ENCODE measurements at regions not wholly inside any gene's neighbourhood (a gene's known extent, or its start where the extent isn't known, plus 50 kb on each side); places are given as distances from the start of the nearest gene placed in this dataset.

DNA sequence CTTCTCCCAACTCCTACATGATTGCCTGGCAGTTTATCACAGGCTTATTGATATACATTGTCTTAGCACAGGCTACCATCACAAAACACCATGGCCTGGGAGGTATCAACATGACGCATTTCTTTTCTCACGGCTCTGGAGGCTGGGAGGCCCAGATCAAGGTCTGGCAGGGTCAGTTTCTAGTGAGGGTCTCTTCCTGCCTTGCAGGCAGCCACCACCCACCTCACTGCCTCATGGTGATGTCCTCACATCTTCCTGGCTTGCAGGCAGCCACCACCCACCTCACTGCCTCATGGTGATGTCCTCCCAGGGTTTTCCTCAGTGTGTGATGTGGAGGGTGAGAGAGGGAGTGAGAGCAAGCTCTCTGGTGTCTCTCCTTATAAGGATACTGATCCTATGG lies 599.3 kb upstream of the MKI67 start:
- no peak for DNase-seq

GRCh38 chr10:128727114-128727513 lies 600.9 kb upstream of the MKI67 start:
- no peak for DNase-seq

GRCh38 chr10:128729910-128730420 lies 603.7 kb upstream of the MKI67 start:
- no peak for DNase-seq

DNA sequence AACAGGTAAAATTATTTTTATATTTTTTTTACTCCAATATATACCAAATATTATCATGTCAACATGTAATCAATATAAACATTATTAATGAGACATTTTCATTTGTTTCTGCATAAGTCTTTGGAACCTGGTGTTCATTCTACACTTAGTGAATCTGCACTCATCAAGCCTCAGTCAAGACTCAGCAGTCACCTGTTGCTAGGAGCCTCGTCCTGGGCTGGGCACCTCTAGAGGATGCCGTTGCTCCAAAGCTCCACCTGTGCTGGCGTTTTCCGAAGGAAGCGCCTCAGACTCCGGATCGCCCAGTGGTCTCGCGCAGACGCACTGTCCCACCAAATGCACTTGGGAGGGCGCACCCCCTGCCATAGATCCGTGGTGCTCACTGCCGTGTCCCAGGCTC lies 604.7 kb upstream of the MKI67 start:
- DNase-seq = no peak

DNA sequence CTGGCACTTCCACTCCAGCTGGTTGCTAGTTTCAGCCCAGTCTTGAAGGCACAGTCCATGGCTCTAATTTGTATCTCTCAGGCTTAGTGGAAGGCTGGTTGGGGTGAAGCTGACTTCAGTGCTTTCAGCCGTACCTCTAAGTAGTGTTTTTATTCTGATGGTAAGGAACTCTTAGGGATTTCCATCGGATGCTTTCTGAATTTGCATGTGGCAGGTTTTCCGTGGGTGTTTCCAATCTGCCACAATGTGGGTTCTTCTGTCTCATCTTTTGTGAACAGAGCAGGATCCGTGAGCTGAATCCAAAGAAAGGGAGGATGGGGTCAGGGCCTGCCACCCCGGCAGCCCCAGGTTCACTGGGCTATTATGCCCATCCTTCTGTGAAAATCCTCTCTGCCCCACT lies 607.9 kb upstream of the MKI67 start:
- no peak for DNase-seq

- no peak for DNase-seq
These were observed 608.5 kb upstream of the MKI67 start for GRCh38 chr10:128734734-128735133.

DNA sequence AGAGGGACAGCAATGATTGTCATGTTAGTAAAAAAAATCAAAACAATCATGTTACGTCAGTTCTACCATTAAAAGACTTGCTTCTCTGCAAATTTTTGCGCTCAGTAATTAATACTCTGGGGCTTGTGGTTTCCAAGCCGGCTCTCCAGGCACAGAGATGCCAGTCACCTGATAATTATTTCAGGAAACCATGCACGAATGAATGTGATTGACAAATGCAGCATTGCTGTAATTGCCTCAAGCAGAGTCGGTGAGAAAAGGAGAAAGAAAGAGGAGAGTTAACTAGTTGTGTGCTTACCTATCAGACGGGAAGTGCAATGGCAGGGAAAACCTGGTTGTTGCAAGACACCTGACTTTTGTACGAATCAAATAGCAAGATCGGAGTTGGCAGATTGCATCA lies 609.8 kb upstream of the MKI67 start:
- DNase-seq = no peak

GRCh38 chr10:128738386-128738915 lies 612.2 kb upstream of the MKI67 start:
- DNase-seq = no peak

- DNase-seq = no peak
These were observed 613.7 kb upstream of the MKI67 start for GRCh38 chr10:128739930-128740329.

DNA sequence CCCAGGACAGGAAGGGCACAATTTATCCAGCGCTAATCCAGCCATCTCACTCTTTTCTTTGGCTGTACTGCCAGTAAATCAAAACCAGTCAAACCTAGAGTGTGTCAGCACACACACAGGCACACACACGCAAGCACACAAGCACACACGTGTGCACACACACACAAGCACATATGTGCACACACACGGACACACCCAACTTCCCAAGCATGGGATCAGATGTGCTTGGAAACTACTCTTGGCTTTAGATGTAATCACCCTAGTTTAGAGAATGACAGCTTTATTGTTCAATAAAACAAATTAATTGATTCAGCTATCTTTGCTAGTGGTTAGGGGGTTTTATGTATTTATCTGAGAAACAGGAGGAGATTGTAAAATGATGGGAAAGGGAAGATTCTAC lies 615.0 kb upstream of the MKI67 start:
- no peak for DNase-seq

- no peak for DNase-seq
These were observed 615.5 kb upstream of the MKI67 start for GRCh38 chr10:128741680-128742079.

DNA sequence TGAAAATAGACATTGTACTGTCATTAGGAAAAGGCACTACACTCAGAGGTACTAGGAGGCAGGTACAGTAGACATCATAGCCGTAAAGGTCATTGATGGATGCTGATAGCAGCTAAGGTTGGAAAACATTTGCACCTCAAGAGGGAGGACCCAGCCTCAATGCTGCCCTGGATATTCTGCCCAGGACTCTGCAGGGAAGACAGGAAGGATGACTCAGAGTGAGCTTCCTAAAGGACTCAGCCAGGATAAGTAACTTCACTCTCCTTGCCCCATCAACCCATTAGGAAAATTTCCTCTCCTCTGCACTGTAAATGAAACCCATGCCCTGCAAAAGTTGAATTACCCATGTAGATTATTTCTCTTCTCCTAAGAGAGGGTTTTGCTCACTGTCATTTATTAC lies 617.9 kb upstream of the MKI67 start:
- no peak for DNase-seq

GRCh38 chr10:128744811-128745305 lies 618.6 kb upstream of the MKI67 start:
- no peak for DNase-seq

DNA sequence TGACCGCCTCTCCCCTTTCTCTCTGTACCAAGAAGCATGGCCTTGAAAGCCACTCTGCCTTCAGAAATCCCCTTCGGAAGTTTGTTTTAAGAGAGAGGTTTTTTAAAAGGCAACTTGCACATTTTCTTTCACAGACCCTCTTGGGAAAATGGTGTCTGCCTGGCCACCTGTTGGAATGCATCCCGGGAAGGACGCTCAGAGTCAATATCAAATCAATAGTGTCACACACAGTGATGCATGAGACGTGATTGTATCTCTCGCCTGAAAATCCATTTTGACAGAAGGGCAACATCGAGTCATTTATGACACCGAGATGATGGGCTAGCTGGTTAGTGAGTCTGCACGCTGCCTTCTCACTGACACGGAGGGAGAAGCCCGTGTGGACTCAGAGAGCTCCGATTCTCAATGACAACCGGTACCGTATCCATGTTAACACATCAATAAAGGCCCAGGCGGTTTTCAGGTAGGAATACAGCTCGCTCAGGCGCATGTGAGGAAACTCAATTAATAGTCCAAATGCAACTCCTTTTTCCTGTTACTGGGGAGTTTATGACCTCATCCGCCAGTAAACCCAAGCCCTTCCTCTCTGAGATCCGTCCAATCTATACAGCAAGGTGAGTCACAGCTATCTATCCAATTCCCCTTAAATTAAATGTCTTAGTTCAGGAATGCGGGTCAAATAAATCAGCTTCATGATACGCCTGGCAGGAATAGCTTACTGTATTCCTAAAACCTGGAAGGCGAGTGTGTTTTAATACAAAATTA lies 621.5 kb upstream of the MKI67 start:
- no peak for DNase-seq

GRCh38 chr10:128751284-128751683 lies 625.1 kb upstream of the MKI67 start:
- no peak for DNase-seq

- no peak for DNase-seq
These were observed 625.6 kb upstream of the MKI67 start for GRCh38 chr10:128751851-128752250.

DNA sequence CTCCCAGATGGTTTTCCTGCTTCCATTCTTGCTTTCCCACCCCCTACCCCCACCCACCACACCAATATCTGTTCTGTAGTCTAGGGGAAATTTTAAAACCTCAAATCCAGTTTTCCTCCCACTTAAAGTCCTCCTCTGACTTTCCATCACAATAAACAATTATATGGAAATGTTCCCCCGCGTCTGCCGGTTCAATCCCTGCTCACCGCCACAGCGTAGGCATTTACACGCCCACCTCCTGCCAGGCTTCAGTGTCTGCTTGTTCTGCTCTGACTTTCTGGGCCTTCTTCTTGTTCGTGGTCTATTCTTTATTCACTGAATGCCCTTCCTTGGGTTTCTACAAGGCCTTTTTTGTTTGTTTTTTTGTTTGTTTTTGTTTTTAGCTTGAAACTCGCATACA lies 633.0 kb upstream of the MKI67 start:
- DNase-seq = no peak

DNA sequence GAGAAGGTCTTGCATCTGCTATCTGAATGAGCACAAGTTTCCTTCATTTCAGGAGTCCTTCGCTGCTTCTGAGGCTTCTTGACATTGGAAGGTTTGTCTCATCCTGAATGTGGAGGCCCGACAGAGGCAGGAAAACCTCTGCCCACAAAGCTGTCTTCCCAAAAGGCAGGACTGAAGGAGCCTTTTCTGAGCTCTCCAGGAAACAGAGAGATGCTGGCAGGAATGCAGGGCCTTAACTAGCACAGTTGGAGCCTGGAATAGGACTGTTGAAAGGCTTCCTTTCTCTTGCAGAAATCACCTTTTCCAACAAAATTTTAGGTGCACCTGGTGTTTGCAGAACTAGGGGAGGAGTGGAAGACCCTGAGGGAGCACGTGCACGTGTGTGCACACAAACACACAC lies 637.4 kb upstream of the MKI67 start:
- no peak for DNase-seq

- DNase-seq = no peak
These were observed 638.0 kb upstream of the MKI67 start for GRCh38 chr10:128764190-128764589.

DNA sequence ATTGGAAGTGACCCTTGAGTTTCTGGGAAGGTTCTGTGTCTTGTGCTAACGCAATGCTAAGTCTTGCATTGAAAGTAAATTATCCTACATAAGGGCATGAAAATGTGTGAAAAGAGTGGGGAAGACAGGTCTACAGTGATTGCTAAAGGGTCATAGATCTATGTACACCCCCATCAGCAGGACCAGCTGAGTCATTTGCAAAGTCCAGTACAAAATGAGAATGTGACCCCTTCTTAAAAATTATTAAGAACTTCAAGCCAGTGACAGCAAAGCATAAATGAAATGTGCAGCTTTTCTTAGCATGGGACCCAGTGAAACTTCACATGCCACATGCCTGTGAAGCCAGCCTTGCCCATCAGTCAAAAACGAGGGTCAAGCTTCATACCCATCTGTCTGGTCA lies 640.7 kb upstream of the MKI67 start:
- DNase-seq = no peak

DNA sequence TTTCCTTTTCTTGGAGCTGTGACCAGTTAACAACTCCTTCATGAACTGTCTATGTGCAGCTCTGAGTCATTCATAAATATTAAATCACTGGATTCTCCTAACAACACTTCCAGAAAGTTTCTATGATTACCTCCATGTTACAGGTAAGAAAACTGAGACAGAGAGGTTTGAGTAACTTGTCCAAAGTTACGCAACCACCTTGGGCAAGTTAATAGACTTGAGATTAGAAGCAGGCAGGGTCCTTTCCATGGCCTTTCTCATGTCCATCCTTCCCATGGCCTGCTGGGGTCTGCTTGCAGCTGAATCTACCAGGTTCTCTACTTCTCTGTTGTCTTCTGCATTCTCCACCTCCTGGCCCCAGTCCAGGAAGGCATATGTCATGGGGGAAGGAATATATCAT lies 648.8 kb upstream of the MKI67 start:
- no peak for DNase-seq

DNA sequence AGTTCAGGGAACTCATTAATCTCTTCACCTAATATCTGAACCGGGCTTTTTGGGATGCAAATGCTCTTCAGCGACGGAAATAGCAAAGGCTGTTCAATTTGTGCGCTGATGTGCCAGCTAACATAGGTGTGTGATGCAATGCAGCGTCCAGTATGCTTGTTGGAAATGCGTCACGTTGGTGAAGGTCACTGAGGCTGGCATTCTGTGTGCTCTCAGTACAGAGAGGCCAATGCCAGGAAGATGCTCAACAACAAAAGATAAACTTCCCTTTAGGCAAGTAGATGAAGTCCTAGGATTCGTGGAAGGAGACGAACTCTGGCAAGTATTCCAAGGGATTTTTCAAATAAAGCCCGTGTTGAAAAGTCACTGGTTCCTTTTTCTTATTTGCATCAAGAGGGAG lies 649.5 kb upstream of the MKI67 start:
- DNase-seq = no peak

- DNase-seq = no peak
These were observed 650.5 kb upstream of the MKI67 start for GRCh38 chr10:128776673-128777252.

GRCh38 chr10:128777342-128777741 lies 651.1 kb upstream of the MKI67 start:
- no peak for DNase-seq
